Stimulated activated naive CD4-positive, alpha-beta T cell treated with Interleukin-2 at 50 U/mL for 16 hours (primary cell): ENCODE measurements at regions not wholly inside any gene's neighbourhood (a gene's known extent, or its start where the extent isn't known, plus 50 kb on each side); places are given as distances from the start of the nearest gene placed in this dataset.

Source experiments
- DNase-seq: peaks from one replicate; lab custom pipeline; 2025; lab: John Stamatoyannopoulos, UW

GRCh38 chr6:169047345-169047744 is 206.3 kb downstream of the THBS2 start:
- DNase-seq, result no peak

GRCh38 chr6:169046483-169047192 is 207.0 kb downstream of the THBS2 start:
- DNase-seq, result no peak

GRCh38 chr6:169046021-169046420 is 207.6 kb downstream of the THBS2 start:
- DNase-seq, result no peak

GRCh38 chr6:169045486-169045885 is 208.2 kb downstream of the THBS2 start:
- no peak for DNase-seq

GRCh38 chr6:169044381-169045230 is 209.0 kb downstream of the THBS2 start:
- no peak for DNase-seq

GRCh38 chr6:169042061-169042460 is 211.6 kb downstream of the THBS2 start:
- no peak for DNase-seq

GRCh38 chr6:169041078-169041477 is 212.6 kb downstream of the THBS2 start:
- no peak for DNase-seq

- DNase-seq, result no peak
Observed at GRCh38 chr6:169038691-169039090, 215.0 kb downstream of the THBS2 start.

DNA sequence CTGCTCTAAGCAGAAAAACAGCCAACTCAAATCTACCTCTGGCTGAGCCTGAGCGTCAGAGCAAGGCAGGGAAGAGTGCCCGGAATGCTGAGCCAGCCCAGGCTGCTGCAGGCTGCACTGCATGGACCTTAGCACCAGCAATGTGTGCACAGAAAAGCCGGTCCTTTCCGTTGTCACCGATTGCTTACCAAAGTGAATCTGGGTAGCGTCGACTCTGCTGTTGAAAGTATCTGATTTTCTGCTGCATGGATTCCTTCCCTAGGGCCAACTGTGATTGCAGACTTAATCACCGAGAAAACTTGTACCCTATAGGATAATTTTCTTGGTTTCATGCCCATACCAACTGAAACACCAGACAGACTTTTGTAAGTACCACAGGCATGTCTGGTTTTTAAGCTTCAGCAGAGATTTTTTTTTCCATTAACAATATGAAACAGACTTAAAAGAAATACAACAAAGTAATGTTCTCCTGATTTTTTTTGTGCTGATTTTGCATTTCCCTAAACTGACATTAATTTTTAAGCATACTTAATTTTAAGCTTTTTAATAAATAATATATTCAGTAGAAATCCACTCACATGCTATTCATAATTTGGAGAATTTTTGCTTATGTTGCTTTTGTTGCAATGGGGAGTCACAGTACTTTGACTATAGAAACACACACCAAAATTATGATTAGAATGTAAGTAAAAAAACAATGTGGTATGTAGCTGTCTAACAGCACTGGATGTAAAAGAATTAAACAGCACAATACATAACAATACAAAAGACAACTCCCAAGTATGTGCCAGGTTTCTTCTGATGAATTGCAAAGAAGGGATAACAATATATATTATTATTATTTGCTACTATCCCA is 218.0 kb downstream of the THBS2 start:
- DNase-seq, result no peak

DNA sequence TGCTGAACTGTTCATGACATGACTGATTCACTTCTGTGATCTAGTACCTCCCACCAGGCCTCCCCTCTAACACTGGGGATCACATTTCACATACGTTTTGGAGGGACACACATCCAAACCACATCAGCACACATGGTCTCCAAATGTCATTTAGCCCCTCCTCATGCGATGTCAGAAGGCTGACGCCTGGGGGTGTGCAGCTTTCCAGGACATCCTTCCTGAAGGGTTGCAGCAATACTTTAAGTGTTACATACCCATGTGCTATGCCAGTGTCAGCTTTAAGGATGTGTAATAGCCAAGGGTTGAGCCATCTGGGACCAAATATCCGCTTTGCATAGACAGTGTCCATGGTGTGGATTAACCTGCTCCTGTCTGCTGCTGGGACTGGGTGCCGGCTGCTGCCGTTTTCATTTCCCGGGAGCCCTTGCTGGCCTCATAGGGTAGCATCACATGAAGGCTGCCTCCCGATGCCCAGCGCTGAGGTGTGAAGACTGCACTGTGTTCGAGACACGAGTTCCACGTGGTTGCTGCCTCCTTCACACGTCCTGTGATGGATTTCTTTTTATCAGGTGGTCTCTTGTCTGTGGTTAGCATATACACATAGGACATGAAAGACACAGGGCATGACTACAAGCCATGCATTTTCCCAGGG is 219.0 kb downstream of the THBS2 start:
- no peak for DNase-seq

- no peak for DNase-seq
Observed at GRCh38 chr6:169029861-169030260, 223.8 kb downstream of the THBS2 start.

DNA sequence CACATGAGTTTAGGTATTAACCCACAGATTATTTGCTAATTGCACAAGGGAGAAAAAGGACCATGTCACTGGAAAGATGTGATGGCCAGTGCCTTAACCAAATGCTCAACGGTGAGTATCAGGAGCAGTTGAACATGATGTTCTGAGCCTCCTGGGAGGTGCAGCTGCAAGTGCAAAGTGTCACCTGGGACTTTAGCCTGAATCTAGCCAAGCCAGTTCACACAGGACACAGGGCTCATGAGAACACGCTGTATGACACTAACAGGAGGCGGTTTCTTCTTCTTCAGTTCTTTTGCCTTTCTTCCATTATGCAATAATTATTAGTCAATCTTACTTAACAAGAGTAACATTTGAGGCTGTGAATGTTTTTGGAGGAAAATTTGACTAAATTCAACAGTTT is 225.3 kb downstream of the THBS2 start:
- DNase-seq, result no peak

GRCh38 chr6:169026175-169026574 is 227.5 kb downstream of the THBS2 start:
- no peak for DNase-seq

GRCh38 chr6:169024047-169024660 is 229.5 kb downstream of the THBS2 start:
- no peak for DNase-seq

DNA sequence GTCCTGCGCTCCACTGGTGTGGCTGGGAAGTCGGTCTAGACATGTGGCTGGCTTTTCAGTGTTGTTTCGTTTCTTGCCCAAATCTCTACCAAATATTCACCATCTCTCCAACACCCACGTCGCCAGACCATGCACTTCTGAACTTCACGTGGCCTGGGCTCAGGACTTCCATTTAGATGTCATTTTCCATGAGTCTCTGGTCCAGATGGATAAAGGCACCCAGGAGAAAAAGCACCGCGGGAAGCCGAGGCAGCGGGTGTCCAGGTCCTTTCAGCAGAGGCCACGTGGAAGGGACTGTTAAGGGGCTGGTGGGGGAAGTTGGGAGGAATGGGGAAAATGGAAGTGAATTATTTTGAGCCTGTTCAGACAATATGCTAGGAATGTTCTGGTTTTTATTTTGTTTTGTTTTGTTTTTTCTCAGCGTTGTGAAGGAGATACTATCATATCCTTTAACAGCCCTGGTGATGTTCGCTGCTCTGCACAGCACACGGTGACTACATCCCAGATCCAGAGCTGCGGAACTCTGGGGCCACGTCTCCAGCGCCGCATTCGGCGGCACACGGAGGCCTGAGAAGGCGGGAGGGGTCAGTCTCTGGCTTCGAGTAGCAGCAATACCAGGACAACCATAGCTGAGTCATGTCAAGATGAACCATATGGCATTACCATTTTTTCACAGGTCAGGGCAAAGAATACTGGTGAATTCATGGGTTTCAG is 230.3 kb downstream of the THBS2 start:
- DNase-seq, result no peak

DNA sequence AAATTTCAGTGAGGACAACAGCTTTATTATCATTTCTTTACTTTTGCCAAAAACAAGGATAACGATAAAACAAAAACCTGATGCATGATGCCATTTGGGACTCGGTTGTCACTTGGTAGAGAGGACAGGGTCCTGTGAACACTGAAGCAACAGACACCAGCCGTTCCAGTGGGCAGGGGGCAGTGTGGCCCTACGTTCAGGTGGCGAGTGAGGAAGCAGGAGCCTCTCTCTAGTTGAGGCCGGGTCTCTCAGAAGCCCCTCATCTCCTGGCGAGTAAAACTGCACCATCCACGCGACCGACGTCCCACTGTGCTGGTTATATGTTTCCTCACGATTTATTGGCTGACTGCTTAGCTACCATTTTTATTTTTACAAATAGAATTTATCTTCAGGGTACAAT is 231.6 kb downstream of the THBS2 start:
- no peak for DNase-seq

GRCh38 chr6:169020821-169021220 is 232.8 kb downstream of the THBS2 start:
- DNase-seq, result no peak

GRCh38 chr6:169019727-169020491 is 233.7 kb downstream of the THBS2 start:
- DNase-seq, result no peak

- no peak for DNase-seq
Observed at GRCh38 chr6:169019111-169019510, 234.5 kb downstream of the THBS2 start.

GRCh38 chr6:169016758-169017157 is 236.9 kb downstream of the THBS2 start:
- no peak for DNase-seq
